Sigmoid colon (tissue), 4 donors: ENCODE measurements at regions not wholly inside any gene's neighbourhood (a gene's known extent, or its start where the extent isn't known, plus 50 kb on each side); places are given as distances from the start of the nearest gene placed in this dataset.

Experiments used
- CTCF ChIP-seq, 4 experiments: fragments of 450-650 bp in 3 of 4; fragments of 200-600 bp in 1 of 4; IDR thresholded peaks; one replicate each; pipeline ENCODE4 v1.5.1; 2016 to 2019; ENCODE audit warnings: antibody characterized with exemption in 4 of 4, mild to moderate bottlenecking in 3 of 4, moderate library complexity in 2 of 4
- POLR2A ChIP-seq, 2 donors: fragments of 450-650 bp; IDR thresholded peaks; one replicate each; pipeline ENCODE4 v1.6.1; 2016; ENCODE audit warnings: antibody characterized with exemption in 2 of 2, mild to moderate bottlenecking in 2 of 2, moderate library complexity in 2 of 2
- POLR2AphosphoS5 ChIP-seq, 4 donors: sonication (generic); formaldehyde crosslinking; IDR thresholded peaks; one replicate each; pipeline ENCODE4 v1.6.1; 2017; ENCODE audit warnings: antibody characterized with exemption in 4 of 4

DNA sequence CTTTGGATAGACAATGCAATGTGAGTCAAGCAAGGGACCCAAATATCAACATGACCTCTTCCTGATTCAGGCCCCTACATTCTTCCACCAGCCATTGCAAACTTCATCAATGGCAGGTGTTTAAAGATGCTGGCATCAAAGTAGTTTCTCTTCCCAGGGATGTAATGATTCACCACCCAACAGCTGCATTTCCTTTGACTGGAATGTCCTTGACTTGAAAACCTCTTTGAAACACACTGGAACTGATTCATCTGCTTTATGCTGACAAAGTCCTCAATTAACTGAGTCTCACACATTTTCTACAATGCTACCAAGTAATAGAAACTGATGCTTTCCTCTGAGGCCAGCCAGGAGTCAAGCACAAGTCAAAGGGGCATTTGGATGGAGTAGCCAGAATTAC is 385.5 kb downstream of the GBE1 start:
- TF ChIP-seq POLR2A (IDR thresholded peaks at IDR 0.05) (no peak), CTCF (IDR thresholded peaks at IDR 0.05) (no peak), POLR2AphosphoS5 (IDR thresholded peaks at IDR 0.05) (no peak)
